ENCODE measurements at regions not wholly inside any gene's neighbourhood (a gene's known extent, or its start where the extent isn't known, plus 50 kb on each side); places are given as distances from the start of the nearest gene placed in this dataset.
"Not testable (repeated sequence)": the region's sequence is repeated elsewhere in the genome, so short reads cannot be mapped to it uniquely, and the experiment has no call there.

- no peak for DNase-seq
Measured at GRCh38 chr2:172262486-172262885, 159.8 kb upstream of the DLX2 start.

GRCh38 chr2:172264820-172265219, 162.1 kb upstream of the DLX2 start:
- DNase-seq, result not testable (repeated sequence)

- not testable (repeated sequence) for DNase-seq
Measured at GRCh38 chr2:172269507-172270244, 157.7 kb upstream of the ITGA6 start.

DNA sequence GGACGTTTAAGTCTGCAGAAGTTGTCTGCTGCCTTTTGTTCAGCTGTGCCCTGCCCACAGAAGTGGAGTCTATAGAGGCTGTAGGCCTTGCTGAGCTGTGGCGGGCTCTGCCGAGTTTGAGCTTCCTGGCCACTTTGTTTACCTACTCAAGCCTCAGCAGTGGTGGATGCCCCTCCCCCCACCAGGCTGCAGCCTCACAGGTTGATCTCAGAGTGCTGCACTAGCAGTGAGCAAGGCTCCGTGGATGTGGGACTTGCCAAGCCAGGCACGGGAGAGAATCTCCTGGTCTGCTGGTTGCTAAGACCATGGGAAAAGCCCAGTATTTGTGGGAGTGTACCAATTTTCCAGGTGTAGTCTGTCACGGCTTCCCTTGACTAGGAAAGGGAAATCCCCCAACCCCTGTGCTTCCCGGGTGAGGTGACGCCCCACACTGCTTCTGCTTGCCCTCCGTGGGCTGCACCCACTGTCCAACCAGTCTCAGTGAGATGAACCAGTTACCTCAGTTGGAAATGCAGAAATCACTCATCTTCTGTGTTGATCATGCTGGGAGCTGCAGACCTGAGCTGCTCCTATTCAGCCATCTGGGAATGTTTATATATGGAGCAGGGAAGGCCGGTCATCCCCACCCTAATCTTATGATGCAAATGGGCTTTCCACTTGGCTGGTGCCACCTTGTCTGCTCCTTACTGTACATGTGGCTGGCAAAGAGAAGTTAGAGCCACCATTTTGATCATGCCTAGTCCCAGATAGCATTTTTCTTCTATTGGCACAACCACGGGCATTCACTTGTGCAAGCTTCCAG, 156.9 kb upstream of the ITGA6 start:
- no peak for DNase-seq

DNA sequence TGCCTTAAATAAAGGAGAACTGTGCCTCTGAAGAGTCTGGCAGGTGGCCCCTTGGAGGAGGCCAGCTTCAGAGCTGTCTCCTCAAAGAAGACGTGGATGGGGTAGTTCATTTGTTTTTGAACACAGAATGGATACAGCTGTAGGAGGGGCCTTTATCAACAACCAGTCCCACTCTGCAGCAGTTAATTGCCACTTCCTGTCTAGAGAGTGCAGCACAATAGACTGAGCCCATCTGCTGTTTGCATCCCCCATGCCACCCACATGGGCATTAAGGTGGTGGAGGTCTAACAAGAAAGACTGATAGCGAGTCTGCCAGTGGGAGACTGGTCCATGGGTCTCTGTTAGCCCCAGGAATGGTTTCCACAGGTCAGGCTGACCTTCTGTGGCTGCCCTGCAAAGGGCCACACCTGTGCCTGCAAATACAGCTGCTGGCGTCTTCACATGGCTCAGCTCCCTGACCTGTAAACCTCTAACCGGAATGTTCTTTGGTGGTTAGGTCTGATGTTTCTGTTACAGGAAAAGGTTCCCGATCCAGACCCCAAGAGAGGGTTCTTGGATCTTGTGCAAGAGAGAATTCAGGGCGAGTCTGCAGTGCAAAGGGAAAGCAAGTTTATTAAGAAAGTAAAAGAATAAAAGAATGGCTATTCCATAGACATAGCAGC, 153.3 kb upstream of the ITGA6 start:
- DNase-seq, result no peak

DNA sequence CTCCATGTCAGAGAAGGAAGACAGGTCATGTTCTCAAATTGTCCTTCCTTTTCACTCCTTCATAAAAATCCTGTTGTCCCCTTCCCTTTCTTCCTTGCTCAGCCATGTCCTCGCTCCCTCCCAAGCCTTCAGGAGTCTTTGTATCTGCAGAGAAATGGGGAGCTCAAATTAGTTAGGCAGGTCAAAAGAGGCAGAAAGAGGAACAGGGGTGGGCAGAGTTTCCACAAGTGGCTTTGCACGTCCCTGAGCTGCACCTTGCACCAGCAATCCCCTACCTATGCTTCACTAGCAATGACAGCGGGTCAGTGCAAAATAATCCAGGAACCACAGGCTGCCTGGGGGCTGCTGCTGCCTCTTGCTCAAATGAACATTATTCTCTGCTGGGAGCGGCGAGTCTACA, 152.1 kb upstream of the ITGA6 start:
- DNase-seq, result no peak

DNA sequence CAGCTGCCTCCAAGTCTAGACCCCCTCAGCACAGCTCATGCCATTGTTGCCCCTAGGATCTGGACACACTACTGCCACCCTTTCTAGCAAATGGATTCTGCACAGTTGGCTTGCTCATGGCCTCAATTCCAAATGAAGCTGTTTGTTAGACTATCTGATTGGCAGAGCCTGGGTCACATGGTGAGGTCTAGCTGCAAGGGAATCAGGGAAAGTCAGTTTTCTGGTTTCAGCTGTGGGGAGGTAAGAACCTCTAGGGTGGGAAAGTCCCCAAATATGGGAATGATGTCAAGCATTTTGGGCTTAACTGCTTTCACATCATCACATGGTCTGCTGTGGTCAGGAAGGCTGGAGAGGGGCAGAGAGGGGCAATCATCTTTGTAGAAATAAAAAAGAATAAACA, 150.4 kb upstream of the ITGA6 start:
- DNase-seq, result no peak

- no peak for DNase-seq
Measured at GRCh38 chr2:172278667-172279066, 148.7 kb upstream of the ITGA6 start.

DNA sequence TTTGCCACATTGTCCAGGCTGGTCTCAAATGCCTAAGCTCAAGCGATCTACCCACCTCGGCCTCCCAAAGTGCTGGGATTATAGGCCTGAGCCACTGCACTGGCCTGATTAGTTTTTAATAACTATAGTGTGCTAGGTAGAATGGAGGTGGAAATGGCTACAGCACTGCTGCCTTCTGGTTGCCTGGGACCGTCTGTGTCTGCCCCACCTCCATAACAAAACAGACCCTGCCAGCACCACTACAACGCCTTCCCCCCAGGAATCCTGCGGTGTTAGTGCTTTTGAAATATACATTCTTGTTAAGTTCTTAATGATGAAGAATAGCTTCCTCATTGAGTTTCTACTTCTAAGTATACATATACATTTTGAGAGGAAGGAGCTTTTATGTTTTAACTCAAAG, 148.2 kb upstream of the ITGA6 start:
- no peak for DNase-seq

DNA sequence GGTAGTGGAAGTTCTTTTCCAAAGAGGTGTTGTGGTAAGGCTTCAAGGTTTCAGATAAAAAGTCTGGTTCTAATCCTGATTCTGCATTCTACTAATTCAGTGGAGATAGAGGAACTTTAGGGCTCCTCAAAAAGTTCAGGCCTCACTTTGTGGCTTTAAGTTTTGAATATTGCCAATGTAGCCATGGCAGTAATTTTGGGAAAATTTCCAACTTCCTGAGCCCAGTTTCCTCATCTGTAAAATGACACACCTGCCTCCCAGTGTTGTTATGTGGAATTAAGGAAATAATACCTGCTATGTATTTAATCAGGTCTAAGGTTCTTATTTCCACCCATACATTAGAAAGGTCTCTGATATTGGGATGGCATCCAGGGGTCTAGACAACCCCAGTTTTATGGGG, 147.6 kb upstream of the ITGA6 start:
- DNase-seq, result no peak

DNA sequence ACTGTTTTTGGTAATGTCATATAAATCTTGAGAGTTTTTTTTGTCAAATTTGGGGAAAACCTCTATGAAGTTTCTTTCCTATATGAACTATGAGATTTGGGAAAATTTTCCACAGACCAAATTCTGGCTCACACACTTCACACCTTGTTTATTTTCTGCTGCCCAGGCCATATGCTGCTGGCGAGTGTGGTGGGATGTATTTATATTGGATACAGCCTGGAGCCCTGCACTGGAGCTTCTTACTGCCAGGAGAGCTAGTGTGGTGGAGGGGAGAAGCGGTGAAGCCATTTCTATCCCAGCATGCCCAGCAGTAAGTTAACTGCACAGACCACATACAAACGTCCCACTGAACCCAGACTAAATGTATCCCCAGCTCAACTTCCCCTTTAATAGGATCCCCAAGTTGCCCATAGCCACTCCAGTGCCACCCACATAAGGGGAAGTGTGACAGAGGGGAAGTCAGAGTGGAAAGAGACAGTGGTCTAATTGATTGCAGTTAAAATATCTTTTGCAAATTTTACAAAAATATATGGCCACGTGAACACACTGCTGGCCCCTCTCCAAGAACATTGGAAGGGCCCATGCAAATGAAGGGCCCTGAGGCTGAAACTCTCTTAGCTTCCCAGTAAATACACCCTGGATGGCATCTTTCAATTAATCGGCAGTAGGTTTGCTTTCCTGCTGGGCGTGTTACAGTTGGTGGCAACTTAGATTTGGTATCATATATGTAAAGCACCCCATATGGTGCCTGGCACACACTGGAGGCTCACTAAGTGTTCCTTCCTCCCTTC, 146.6 kb upstream of the ITGA6 start:
- no peak for DNase-seq

DNA sequence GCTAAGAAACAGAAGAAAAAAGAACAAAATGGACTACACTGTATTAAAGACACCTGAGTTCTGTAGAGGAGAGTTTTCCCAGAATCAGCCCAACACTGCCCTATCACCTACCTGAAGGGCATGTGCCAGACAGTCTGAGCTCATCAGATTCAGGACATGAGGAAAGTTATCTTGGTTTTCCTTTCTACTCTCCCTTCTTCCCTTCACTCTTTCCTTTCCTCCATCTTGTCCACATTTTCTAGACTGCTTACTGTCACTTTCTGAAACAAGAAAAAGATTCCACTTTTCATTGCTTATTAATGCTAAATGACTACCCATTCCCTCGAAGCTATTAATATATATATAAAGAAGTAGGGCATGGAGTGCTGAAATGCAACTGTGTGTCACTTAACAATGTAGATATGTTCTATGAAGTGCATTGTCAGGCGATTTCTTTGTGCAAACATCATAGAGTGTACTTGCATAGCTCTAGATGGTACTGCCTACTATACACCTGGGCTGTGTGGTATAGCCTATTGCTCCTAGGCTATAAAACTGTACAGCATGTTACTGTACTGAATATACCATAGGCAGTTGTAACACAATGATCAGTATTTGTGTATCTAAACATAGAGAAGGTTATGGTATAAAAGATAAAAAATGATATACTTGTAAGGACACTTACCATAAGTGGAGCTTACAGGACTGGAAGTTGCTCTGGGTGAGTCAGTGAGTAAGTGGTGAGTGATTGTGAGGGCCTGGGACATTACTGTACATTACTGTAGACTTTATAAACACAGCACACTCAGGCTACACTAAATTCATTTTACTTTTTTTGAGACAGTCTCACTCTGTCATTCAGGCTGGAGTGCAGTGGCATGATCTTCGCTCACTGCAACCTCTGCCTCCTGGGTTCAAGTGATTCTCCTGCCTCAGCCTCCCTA, 145.5 kb upstream of the ITGA6 start:
- no peak for DNase-seq

GRCh38 chr2:172282944-172283343, 144.4 kb upstream of the ITGA6 start:
- no peak for DNase-seq

DNA sequence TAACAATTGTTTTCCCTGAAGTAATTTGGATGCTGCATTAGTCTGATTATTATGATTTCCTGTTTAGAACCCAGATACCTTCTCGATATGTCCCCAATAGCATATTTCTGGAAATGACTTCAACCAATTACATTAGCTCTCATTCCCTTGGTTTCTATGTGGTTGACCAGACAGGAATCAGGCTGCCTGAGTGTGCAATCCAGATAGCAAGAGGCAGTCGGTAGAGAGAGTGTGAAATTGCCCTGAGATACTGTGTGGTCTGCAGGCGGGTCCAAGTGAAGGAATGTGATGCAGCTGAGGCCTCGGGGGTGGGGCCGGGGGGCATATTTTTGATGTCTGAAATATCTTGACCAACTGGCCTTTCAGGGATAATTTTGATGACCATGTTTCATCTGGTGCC, 143.9 kb upstream of the ITGA6 start:
- no peak for DNase-seq

GRCh38 chr2:172284209-172284608, 143.2 kb upstream of the ITGA6 start:
- no peak for DNase-seq

GRCh38 chr2:172285010-172285621, 142.3 kb upstream of the ITGA6 start:
- DNase-seq, result peak; percentile 29

DNA sequence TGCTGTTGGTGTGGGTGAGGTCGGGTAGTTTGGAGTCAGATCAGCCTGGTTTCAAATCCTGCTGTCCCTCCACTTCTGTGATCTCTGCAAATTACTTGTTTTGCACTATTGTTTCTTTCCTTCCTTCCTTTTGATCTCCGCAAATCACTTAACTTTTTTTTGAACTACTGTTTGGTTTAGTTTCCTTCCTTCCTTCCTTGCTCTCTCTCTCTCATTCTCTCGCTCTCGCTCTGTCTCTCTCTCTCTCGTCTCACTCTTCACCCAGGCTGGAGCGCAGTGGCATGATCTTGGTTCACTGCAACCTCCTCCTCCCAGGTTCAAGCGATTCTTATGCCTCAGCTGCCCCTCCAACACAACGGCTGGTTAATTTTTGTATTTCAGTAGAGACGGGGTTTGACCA, 141.6 kb upstream of the ITGA6 start:
- no peak for DNase-seq

DNA sequence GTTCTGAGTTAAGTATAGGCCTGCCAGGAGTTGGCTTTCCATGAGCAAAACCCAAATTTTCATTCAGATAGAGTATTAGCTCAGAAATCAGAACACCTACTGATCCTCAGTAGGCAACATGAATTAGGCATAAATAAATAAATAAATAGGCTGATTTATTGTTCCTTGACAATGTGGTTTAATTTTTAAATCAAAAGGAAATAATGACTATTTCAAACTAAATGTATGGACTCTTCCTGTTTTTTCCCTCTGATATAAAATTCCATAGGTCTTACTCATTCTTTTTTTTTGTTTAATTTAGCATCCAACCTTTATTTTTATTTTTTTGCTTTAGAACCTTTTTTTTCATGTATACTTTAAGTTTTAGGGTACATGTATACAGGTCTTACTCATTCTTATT, 140.2 kb upstream of the ITGA6 start:
- DNase-seq, result no peak

DNA sequence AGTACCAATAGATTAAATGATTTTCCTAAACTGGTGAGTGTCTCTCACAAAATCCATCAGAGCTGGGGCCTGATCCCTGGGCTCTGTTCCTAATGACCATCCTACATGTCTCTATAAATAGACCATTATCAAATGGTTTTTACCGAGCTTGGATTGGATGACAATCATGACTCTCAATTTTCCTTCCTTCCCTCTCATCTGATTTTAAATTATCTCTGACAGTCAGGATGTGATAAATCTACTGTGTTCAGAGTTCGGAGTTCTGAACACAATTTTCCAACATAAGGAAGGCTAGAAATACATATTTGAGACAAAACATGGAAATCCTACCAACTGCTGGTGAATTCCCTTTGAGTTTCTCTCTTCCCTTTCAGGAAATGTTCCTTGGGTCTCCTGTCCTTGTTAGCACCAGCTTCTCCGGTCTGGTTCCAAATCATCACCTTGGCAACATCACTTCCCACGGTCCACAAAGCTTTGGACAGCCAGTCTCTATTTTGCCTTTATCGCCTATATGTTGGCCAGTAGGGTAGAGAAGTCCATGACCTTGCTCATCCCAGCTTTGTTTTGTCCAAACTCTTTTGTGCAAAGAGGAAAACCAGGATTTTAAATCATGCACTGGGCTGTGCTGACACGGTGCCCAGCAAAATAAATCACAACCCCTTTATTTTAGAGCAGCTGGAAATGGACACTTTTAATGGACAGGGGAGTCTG, 139.6 kb upstream of the ITGA6 start:
- DNase-seq, result no peak

- DNase-seq, result no peak
Measured at GRCh38 chr2:172288603-172289002, 138.8 kb upstream of the ITGA6 start.

DNA sequence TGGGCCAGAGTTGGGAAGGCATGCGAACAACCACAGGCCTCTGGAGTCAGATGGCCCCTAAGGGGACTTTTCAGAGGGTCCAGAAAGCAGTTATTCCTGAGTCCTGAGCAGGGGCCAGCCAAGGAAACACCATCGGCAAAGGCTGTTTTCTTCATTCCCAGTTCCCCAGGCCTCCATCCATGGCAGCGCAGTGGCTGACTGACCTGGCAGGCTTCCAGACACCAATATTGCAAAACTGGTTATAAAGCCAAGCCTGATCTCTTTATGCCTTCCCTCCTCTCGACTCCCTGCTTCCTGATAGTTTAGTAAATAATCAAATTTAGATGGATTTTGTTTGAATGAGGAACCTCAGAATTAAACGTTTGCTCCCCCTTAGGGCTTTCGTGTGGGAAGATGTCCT, 133.4 kb upstream of the ITGA6 start:
- DNase-seq, result peak; percentile 36

Data from hindlimb muscle (tissue), 1 donor.